ENCODE measurements at regions not wholly inside any gene's neighbourhood (a gene's known extent, or its start where the extent isn't known, plus 50 kb on each side); places are given as distances from the start of the nearest gene placed in this dataset.

GRCh38 chr17:77458202-77459017 is 317.6 kb downstream of the SEC14L1 start:
- no peak for DNase-seq (ENCODE audit: low read depth, low spot score)

- DNase-seq (ENCODE audit: low read depth, low spot score), result no peak
These were observed 318.4 kb downstream of the SEC14L1 start for GRCh38 chr17:77459018-77459755.

GRCh38 chr17:77460514-77461046 is 319.8 kb downstream of the SEC14L1 start:
- DNase-seq (ENCODE audit: low read depth, low spot score), result no peak

GRCh38 chr17:77461277-77462057 is 320.7 kb downstream of the SEC14L1 start:
- no peak for DNase-seq (ENCODE audit: low read depth, low spot score)

- no peak for DNase-seq (ENCODE audit: low read depth, low spot score)
These were observed 321.3 kb downstream of the SEC14L1 start for GRCh38 chr17:77462090-77462489.

GRCh38 chr17:77462553-77463497 is 322.1 kb downstream of the SEC14L1 start:
- no peak for DNase-seq (ENCODE audit: low read depth, low spot score)

- no peak for DNase-seq (ENCODE audit: low read depth, low spot score)
These were observed 324.2 kb downstream of the SEC14L1 start for GRCh38 chr17:77464988-77465357.

- DNase-seq (ENCODE audit: low read depth, low spot score), result no peak
These were observed 324.7 kb downstream of the SEC14L1 start for GRCh38 chr17:77465358-77466041.

GRCh38 chr17:77466140-77466539 is 325.4 kb downstream of the SEC14L1 start:
- DNase-seq (ENCODE audit: low read depth, low spot score), result peak; percentile 72

- DNase-seq (ENCODE audit: low read depth, low spot score), result no peak
These were observed 325.9 kb downstream of the SEC14L1 start for GRCh38 chr17:77466596-77467223.

- no peak for DNase-seq (ENCODE audit: low read depth, low spot score)
These were observed 326.8 kb downstream of the SEC14L1 start for GRCh38 chr17:77467521-77467920.

- DNase-seq (ENCODE audit: low read depth, low spot score), result no peak
These were observed 328.1 kb downstream of the SEC14L1 start for GRCh38 chr17:77468897-77469296.

GRCh38 chr17:77470330-77470786 is 329.6 kb downstream of the SEC14L1 start:
- no peak for DNase-seq (ENCODE audit: low read depth, low spot score)

- no peak for DNase-seq (ENCODE audit: low read depth, low spot score)
These were observed 330.3 kb downstream of the SEC14L1 start for GRCh38 chr17:77470800-77471733.

- DNase-seq (ENCODE audit: low read depth, low spot score), result no peak
These were observed 331.3 kb downstream of the SEC14L1 start for GRCh38 chr17:77471984-77472461.

GRCh38 chr17:77472468-77473310 is 331.9 kb downstream of the SEC14L1 start:
- DNase-seq (ENCODE audit: low read depth, low spot score), result no peak

- no peak for DNase-seq (ENCODE audit: low read depth, low spot score)
These were observed 333.0 kb downstream of the SEC14L1 start for GRCh38 chr17:77473615-77474226.
